SK-N-SH (cell line): ENCODE measurements at regions not wholly inside any gene's neighbourhood (a gene's known extent, or its start where the extent isn't known, plus 50 kb on each side); places are given as distances from the start of the nearest gene placed in this dataset.

Experiments used
- CTCF ChIP-seq: fragments of 200-600 bp; sonication (generic); IDR thresholded peaks from 2 replicates; pipeline ENCODE4 v1.6.1; 2017; ENCODE audit warnings: antibody characterized with exemption, mild to moderate bottlenecking, moderate library complexity
- EP300 ChIP-seq, 2 experiments: IDR thresholded peaks; 2 replicates each; pipeline versions ENCODE4 v1.4.0 to v1.6.1; 2012; ENCODE audit warnings: borderline replicate concordance in 1 of 2, low read depth in 1 of 2, low read length in 1 of 2
- EZH2phosphoT487 ChIP-seq: fragments of 200-600 bp; sonication (generic); IDR thresholded peaks from 2 replicates; pipeline ENCODE4 v1.6.1; 2017; ENCODE audit warnings: low read depth, mixed run types, mild to moderate bottlenecking, antibody characterized with exemption, moderate library complexity, borderline replicate concordance
- FOXJ3 ChIP-seq: sonication (generic); formaldehyde crosslinking; IDR thresholded peaks from 2 replicates; pipeline ENCODE4 v1.5.1; 2020; ENCODE audit warnings: mild to moderate bottlenecking, missing genetic modification reagents
- FOXM1 ChIP-seq: IDR thresholded peaks from 2 replicates; pipeline ENCODE4 v1.4.0; 2012; ENCODE audit warnings: low read depth, mild to moderate bottlenecking
- GABPA ChIP-seq: IDR thresholded peaks from 2 replicates; pipeline ENCODE4 v1.4.0; 2012; ENCODE audit warnings: low read depth, mild to moderate bottlenecking
- RAD21 ChIP-seq: IDR thresholded peaks from 2 replicates; pipeline ENCODE4 v1.6.1; 2012; ENCODE audit warnings: mild to moderate bottlenecking, low read length
- SIN3A ChIP-seq: IDR thresholded peaks from 2 replicates; pipeline ENCODE4 v1.6.1; 2012; ENCODE audit warnings: low read depth, mild to moderate bottlenecking, low read length, moderate library complexity, borderline replicate concordance
- SMC3 ChIP-seq: IDR thresholded peaks from 2 replicates; pipeline ENCODE4 v1.6.1; 2012; ENCODE audit warnings: low read depth, low read length, improper control_type of control experiment
- TEAD4 ChIP-seq: IDR thresholded peaks from 2 replicates; pipeline ENCODE4 v1.4.0; 2012; ENCODE audit warnings: mild to moderate bottlenecking, borderline replicate concordance; ENCODE audit not compliant: insufficient read depth
- USF2 ChIP-seq: fragments of 150-350 bp; IDR thresholded peaks from 2 replicates; pipeline ENCODE4 v1.6.1; 2017; ENCODE audit warnings: antibody characterized with exemption, low read length, low read depth, borderline replicate concordance

GRCh38 chr20:39356908-39357307 lies 394.8 kb downstream of the DHX35 start:
- no peak for TF ChIP-seq USF2
- no peak for TF ChIP-seq EZH2phosphoT487
- TF ChIP-seq TEAD4: no peak
- TF ChIP-seq CTCF: no peak
- no peak for TF ChIP-seq SMC3
- TF ChIP-seq FOXM1: no peak
- no peak for TF ChIP-seq RAD21
- no peak for TF ChIP-seq SIN3A
- TF ChIP-seq FOXJ3: no peak
- TF ChIP-seq EP300 (IDR thresholded peaks at IDR 0.05; ENCODE audit: borderline replicate concordance in 1 of 2, low read depth in 1 of 2, low read length in 1 of 2): no peak
- no peak for TF ChIP-seq GABPA
